Epithelial cell of esophagus (primary cell): ENCODE measurements at regions not wholly inside any gene's neighbourhood (a gene's known extent, or its start where the extent isn't known, plus 50 kb on each side); places are given as distances from the start of the nearest gene placed in this dataset.

Source experiments
- DNase-seq: peaks from one replicate; pipeline ENCODE4 v3.0.0; 2010; ENCODE audit warnings: low read depth
- H3K4me3 ChIP-seq: 2 replicates; pipeline ENCODE4 v1.5.1; 2011; ENCODE audit warnings: mild to moderate bottlenecking, low read length, control low read depth
- CTCF ChIP-seq: IDR thresholded peaks from 2 replicates; pipeline ENCODE4 v1.5.1; 2011; ENCODE audit warnings: low read depth, mild to moderate bottlenecking, low read length, control low read depth, inconsistent platforms; ENCODE audit not compliant: insufficient read depth; ENCODE audit errors: missing control alignments

DNA sequence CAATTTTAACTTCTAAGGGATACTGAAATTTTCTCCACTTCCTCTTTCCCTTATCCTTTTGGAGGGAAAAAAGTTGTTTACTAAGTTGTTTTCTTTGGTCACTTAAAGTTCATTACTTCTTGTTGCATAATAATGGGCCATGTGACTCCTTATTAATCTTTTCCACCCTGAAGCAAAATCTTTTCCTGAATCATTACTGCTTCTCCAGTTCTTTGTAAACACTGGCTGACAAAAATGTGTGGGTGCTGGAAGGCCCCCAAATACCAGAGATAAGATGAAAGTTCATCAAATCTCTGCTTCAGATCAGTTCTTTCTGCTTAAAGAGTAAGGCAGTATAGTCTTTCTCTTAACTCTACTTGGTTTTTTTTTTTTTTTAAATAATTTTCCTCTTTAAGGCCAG is 108.9 kb upstream of the NHS start:
- no peak for DNase-seq
- no peak overlapping the region for H3K4me3 ChIP-seq
- no peak for TF ChIP-seq CTCF

DNA sequence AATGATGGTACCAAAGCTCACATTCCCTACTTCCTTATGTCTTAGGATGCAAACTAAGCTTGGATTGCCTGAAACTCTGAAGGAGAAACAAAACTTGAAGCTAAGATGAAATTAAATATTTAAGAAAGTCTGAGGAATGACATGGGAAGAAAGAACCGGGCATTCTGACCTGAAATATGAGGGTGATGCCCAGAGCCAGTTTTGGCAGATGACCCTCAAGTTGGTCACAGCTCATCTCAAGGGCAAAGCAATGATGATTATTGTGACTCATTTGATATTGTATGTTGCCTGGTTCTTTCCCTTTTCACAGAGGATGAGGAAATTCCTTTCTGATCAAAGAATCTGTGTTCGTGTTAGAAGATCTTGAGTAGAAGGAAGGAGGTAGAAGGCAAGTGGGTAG is 96.0 kb upstream of the NHS start:
- no peak overlapping the region for H3K4me3 ChIP-seq
- DNase-seq, result no peak
- TF ChIP-seq CTCF, result no peak

GRCh38 chrX:17285983-17286382 is 89.0 kb upstream of the NHS start:
- no peak overlapping the region for H3K4me3 ChIP-seq
- no peak for TF ChIP-seq CTCF
- DNase-seq, result no peak

- peak; percentile 20 for DNase-seq
- no peak overlapping the region for H3K4me3 ChIP-seq
- TF ChIP-seq CTCF, result no peak
Observed at GRCh38 chrX:17291171-17291900, 83.7 kb upstream of the NHS start.

GRCh38 chrX:17292111-17292527 is 82.9 kb upstream of the NHS start:
- no peak for TF ChIP-seq CTCF
- H3K4me3 ChIP-seq, result no peak overlapping the region
- no peak for DNase-seq

DNA sequence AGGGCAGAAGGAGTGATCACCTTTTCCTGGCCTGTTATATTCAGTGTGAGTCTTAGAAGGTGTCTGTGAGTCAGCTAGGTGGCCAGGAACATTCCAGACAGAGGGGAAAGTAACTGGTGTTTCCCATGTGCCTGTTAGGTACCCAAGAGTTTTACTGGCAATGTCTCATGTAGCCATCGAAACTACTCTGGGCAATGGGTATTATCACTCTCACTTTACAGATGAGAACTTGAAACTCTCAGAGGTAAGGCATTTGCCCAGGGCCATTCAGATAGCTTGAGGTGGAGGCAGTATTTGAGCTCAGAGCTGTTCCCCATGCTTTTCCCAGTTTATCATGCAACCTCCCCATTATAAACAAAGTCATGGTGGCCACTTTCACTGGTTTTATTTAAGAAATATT is 80.4 kb upstream of the NHS start:
- TF ChIP-seq CTCF, result no peak
- no peak overlapping the region for H3K4me3 ChIP-seq
- DNase-seq, result no peak

- TF ChIP-seq CTCF, result no peak
- no peak overlapping the region for H3K4me3 ChIP-seq
- no peak for DNase-seq
Observed at GRCh38 chrX:17295791-17296190, 79.2 kb upstream of the NHS start.
